Panc1 (cell line): ENCODE measurements at regions not wholly inside any gene's neighbourhood (a gene's known extent, or its start where the extent isn't known, plus 50 kb on each side); places are given as distances from the start of the nearest gene placed in this dataset.

ENCODE experiments used
- CTCF ChIP-seq: fragments of 450-650 bp; IDR thresholded peaks from 2 replicates; pipeline ENCODE4 v1.5.1; 2017; ENCODE audit warnings: mild to moderate bottlenecking
- POLR2AphosphoS5 ChIP-seq: IDR thresholded peaks from 2 replicates; pipeline ENCODE4 v1.6.1; 2012; ENCODE audit warnings: mild to moderate bottlenecking, low read depth, low read length, moderate library complexity
- REST ChIP-seq, 2 experiments: IDR thresholded peaks; 2 replicates each; pipeline ENCODE4 v1.6.1; 2011 to 2012; ENCODE audit warnings: low read depth in 2 of 2, control low read depth in 1 of 2, low read length in 1 of 2, mild to moderate bottlenecking in 1 of 2, moderate library complexity in 1 of 2; ENCODE audit not compliant: insufficient read depth in 1 of 2
- SIN3A ChIP-seq: IDR thresholded peaks from 2 replicates; pipeline ENCODE4 v1.6.1; 2012; ENCODE audit warnings: low read depth, mild to moderate bottlenecking, low read length, moderate library complexity, borderline replicate concordance; ENCODE audit not compliant: insufficient read depth

GRCh38 chr6:169902604-169903003 is 151.2 kb downstream of the ERMARD start:
- TF ChIP-seq CTCF (no peak), POLR2AphosphoS5 (no peak), SIN3A (no peak), REST (IDR thresholded peaks at IDR 0.05; ENCODE audit: insufficient read depth in 1 of 2, low read depth in 2 of 2, low read length in 1 of 2) (no peak)
